Gastroesophageal sphincter (tissue), 4 donors: ENCODE measurements at regions not wholly inside any gene's neighbourhood (a gene's known extent, or its start where the extent isn't known, plus 50 kb on each side); places are given as distances from the start of the nearest gene placed in this dataset.

Experiments used
- ATAC-seq: fragments of 150-250 bp; one replicate; pipeline ENCODE4 v1.9.1; 2016; ENCODE audit warnings: mild to moderate bottlenecking, moderate library complexity
- H3K27ac ChIP-seq, 4 donors: fragments of 200-600 bp; sonication (generic) in 3 of 4; 1 replicate in 3 of 4; 2 replicates in 1 of 4; pipeline ENCODE4 v1.5.1; 2016 to 2019
- H3K27me3 ChIP-seq: fragments of 200-600 bp; sonication (generic); one replicate; pipeline ENCODE4 v1.5.1; 2019
- H3K36me3 ChIP-seq, 2 donors: fragments of 200-600 bp; sonication (generic); one replicate each; pipeline ENCODE4 v1.5.1; 2019; ENCODE audit warnings: control low read depth in 1 of 2
- H3K4me1 ChIP-seq, 3 donors: fragments of 200-600 bp; sonication (generic); 1 replicate in 2 of 3; 2 replicates in 1 of 3; pipeline ENCODE4 v1.5.1; 2016 to 2019; ENCODE audit warnings: control low read depth in 2 of 3
- H3K4me3 ChIP-seq, 2 donors: fragments of 200-600 bp; sonication (generic); one replicate each; pipeline ENCODE4 v1.5.1; 2019; ENCODE audit warnings: mild to moderate bottlenecking in 1 of 2, moderate library complexity in 1 of 2
- H3K9me3 ChIP-seq, 3 donors: fragments of 200-600 bp; sonication (generic); one replicate each; pipeline ENCODE4 v1.5.1; 2017 to 2019; ENCODE audit warnings: control low read depth in 2 of 3
- EP300 ChIP-seq: sonication (generic); formaldehyde crosslinking; IDR thresholded peaks from one replicate; pipeline ENCODE4 v1.6.1; 2017; ENCODE audit warnings: antibody characterized with exemption, mild to moderate bottlenecking
- POLR2A ChIP-seq, 2 donors: fragments of 450-650 bp; IDR thresholded peaks; one replicate each; pipeline ENCODE4 v1.6.1; 2017; ENCODE audit warnings: antibody characterized with exemption in 2 of 2, mild to moderate bottlenecking in 2 of 2, moderate library complexity in 1 of 2
- POLR2AphosphoS5 ChIP-seq: sonication (generic); formaldehyde crosslinking; IDR thresholded peaks from one replicate; pipeline ENCODE4 v1.6.1; 2017; ENCODE audit warnings: antibody characterized with exemption
- WGBS, 2 donors: methylation state at CpG; one replicate each; pipeline ENCODE4 v1.1.5; 2018; ENCODE audit warnings: low coverage in 1 of 2; 5-methylcytosine and 5-hydroxymethylcytosine counted together
- TF ChIP-seq, protein P1 (sequence below), 4 experiments: fragments of 200-600 bp in 2 of 4; fragments of 450-650 bp in 2 of 4; sonication (generic) in 1 of 4; IDR thresholded peaks; one replicate each; pipeline ENCODE4 v1.5.1; 2017 to 2019; ENCODE audit warnings: antibody characterized with exemption in 4 of 4, mild to moderate bottlenecking in 2 of 4, moderate library complexity in 2 of 4

DNA sequence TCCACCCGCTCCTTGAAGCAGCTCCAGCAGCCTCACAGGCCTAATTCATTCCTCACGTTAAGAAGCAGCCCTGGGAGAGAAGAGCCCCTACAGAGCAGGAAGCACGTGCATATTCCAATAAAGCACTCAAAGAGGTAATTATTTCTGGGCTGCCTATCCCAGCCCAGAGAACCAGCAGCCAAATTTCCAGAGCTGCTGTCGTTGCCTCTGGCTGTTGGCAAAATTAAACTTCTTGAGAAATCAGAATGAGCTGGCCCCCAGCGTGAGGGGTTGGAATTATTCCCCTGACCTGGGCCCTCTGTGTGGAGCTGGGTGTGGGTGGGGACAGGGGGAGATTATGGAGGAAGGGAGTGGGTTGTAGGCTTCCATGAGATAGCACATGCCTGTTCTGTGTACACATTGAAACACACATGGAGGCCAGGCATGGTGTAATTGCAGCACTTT, 86.8 kb upstream of the HSPA9 start:
- Histone ChIP-seq H3K9me3 (no peaks in the 10 kb centered on the region), H3K27ac (no peak overlapping the region), H3K27me3 (no peaks in the 10 kb centered on the region), H3K4me3 (no peak overlapping the region), H3K36me3 (no peaks in the 10 kb centered on the region), H3K4me1 (peaks cover 0 to 5% (median 0%) of the 10 kb centered on the region in 3 donors)
- WGBS, 2 donors: 50 to 54% methylated on average over 1 to 3 of the region's 5 CpGs
- ATAC-seq: peak; percentile 19
- no peak for TF ChIP-seq EP300
- no peak for TF ChIP-seq POLR2A (IDR thresholded peaks at IDR 0.05)

DNA sequence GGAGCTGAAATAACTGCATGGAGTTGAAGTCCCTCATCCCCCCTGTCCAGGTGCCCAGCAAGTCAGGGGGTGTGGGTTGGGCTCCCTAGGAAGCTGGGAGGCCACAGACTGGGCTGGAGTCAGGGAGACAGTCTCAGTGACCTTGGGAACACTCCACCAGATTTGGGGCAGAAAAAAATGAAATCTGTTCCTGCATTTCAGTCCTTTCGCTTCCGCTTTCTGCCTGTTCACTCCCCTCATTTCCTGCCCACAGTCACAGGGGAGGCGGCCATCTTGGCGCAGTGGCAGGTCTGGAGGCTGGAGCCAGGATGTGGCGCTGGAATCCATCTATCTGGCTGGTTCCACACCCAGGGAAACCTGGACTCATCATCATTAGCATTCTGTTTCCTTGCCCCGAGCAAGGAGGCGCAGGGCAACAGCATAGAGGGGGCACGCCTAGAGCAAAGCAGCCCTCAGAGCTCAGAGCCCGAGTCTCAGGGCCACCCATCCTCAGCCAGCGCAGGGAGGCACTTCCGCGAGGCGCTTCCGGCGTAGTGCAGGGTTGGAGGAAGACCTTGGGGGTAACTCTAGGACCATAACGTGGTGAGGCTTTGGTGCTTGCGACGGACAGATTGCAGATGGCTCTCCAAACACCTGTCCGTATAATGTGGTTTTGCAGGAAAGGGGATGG, 86.2 kb upstream of the HSPA9 start:
- Histone ChIP-seq H3K36me3 (no peaks in the 10 kb centered on the region), H3K27me3 (no peaks in the 10 kb centered on the region), H3K4me3 (no peak overlapping the region), H3K9me3 (no peaks in the 10 kb centered on the region), H3K4me1 (peaks cover 0 to 5% (median 0%) of the 10 kb centered on the region in 3 donors), H3K27ac (no peak overlapping the region)
- 100% methylated on average over 4 to 5 of the region's 19 CpGs for WGBS, 2 donors
- TF ChIP-seq POLR2AphosphoS5 (no peak), POLR2A (IDR thresholded peaks at IDR 0.05) (no peak), EP300 (no peak)
- TF ChIP-seq, protein P1, sequence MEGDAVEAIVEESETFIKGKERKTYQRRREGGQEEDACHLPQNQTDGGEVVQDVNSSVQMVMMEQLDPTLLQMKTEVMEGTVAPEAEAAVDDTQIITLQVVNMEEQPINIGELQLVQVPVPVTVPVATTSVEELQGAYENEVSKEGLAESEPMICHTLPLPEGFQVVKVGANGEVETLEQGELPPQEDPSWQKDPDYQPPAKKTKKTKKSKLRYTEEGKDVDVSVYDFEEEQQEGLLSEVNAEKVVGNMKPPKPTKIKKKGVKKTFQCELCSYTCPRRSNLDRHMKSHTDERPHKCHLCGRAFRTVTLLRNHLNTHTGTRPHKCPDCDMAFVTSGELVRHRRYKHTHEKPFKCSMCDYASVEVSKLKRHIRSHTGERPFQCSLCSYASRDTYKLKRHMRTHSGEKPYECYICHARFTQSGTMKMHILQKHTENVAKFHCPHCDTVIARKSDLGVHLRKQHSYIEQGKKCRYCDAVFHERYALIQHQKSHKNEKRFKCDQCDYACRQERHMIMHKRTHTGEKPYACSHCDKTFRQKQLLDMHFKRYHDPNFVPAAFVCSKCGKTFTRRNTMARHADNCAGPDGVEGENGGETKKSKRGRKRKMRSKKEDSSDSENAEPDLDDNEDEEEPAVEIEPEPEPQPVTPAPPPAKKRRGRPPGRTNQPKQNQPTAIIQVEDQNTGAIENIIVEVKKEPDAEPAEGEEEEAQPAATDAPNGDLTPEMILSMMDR (IDR thresholded peaks at IDR 0.05): no peak
- ATAC-seq: no peak

DNA sequence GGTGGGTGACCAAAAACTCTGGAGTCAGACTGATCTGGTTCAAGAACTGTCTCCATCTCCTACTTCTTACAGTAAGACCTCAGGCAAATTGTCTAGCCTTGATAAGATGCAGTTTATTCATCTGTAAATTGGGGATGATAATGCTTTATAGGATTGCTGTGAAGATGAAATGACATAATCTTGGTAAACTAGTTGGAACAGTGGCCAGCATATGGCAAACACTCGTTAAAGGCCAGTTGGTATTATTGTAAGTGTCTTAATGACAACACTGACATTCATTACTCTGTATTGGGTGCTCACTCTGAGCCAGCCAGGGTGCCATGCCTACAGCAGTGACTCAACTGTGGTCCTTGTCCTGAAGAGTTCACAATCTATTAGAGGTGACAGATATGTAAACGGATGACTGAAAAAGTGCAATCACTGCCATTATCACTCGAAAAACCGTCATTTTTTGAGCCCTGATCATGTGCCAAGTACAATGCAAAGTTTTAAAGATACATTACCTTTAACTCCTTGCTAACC, 84.9 kb upstream of the HSPA9 start:
- Histone ChIP-seq H3K4me1 (peaks cover 0 to 5% (median 0%) of the 10 kb centered on the region in 3 donors), H3K27ac (no peak overlapping the region), H3K9me3 (no peaks in the 10 kb centered on the region), H3K4me3 (no peak overlapping the region), H3K27me3 (no peaks in the 10 kb centered on the region), H3K36me3 (no peaks in the 10 kb centered on the region)
- no peak for ATAC-seq
- 44 to 52% methylated on average over 4 of the region's 4 CpGs for WGBS, 2 donors
- TF ChIP-seq, protein P1 (IDR thresholded peaks at IDR 0.05): no peak
- no peak for TF ChIP-seq EP300
- TF ChIP-seq POLR2AphosphoS5: no peak

DNA sequence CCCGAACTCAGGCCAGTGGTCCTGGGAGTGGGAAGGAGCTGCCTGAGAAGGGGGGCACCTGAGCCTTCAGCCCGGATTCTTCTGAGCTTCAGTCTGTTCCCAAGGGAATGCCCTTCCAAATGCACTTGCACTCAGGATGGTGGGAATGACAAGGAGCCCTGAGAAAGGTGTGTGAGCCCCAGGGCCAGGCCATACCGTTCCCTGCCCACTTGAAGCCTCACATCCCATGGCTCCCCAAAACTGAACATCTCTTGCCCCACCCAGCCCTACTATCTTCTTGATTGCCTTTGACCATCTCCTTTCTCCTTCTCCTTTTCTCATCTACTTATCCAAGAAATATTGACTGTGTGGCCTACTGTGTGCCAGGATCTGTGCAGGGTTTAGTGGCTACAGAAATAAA, 84.4 kb upstream of the HSPA9 start:
- no peaks in the 10 kb centered on the region for H3K9me3 ChIP-seq
- WGBS, 2 donors: 85% methylated on average over 2 of the region's 3 CpGs; no CpG with 5 or more reads in 1 of the 2 donors
- H3K4me3 ChIP-seq: no peak overlapping the region
- no peaks in the 10 kb centered on the region for H3K36me3 ChIP-seq
- no peak for ATAC-seq
- TF ChIP-seq, protein P1 (IDR thresholded peaks at IDR 0.05): no peak
- peaks cover 0 to 5% (median 0%) of the 10 kb centered on the region in 3 donors for H3K4me1 ChIP-seq
- no peaks in the 10 kb centered on the region for H3K27me3 ChIP-seq
- H3K27ac ChIP-seq: no peak overlapping the region

DNA sequence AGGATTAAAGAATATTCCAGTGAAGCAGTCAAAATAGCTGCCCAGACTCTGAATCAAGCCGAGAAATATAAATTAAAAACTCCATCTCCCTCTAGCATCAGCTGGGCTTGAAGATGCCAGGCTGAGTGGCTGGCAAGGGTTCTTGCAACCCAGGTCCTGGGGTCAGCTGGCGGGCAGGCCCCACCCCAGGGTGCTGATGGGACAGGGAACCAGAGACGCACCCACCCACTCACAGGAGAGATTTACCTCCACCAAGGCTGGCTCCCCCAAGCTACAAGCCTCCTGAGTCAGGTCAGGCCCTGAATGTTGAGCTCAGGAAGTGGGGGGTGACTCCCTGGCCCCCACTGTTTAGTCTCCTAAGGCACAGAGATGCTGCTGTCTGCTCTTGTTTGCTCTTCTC, 83.9 kb upstream of the HSPA9 start:
- Histone ChIP-seq H3K27me3 (no peaks in the 10 kb centered on the region), H3K4me3 (no peak overlapping the region), H3K36me3 (no peaks in the 10 kb centered on the region), H3K4me1 (peaks cover 0 to 5% (median 0%) of the 10 kb centered on the region in 3 donors), H3K27ac (no peak overlapping the region), H3K9me3 (no peaks in the 10 kb centered on the region)
- ATAC-seq: no peak
- WGBS, 2 donors: 90 to 100% methylated on average over 1 to 3 of the region's 3 CpGs
- no peak for TF ChIP-seq POLR2A (IDR thresholded peaks at IDR 0.05)
- TF ChIP-seq, protein P1 (IDR thresholded peaks at IDR 0.05): no peak
- TF ChIP-seq EP300: no peak
- no peak for TF ChIP-seq POLR2AphosphoS5
